AG04449 (cell line): ENCODE measurements at regions not wholly inside any gene's neighbourhood (a gene's known extent, or its start where the extent isn't known, plus 50 kb on each side); places are given as distances from the start of the nearest gene placed in this dataset.

ENCODE experiments used
- CTCF ChIA-PET: fragments of 350-600 bp; formaldehyde crosslinking; extraction: SDS; loops from one replicate; lab custom pipeline; 2021; ENCODE audit warnings: antibody characterized with exemption; lab: Yijun Ruan, JAX
- POLR2A ChIA-PET: fragments of 400-600, 350-600 bp; formaldehyde crosslinking; extraction: SDS; loops from one replicate; lab custom pipeline; 2020; ENCODE audit warnings: antibody characterized with exemption, inconsistent platforms; lab: Yijun Ruan, JAX
- DNase-seq: peaks from one replicate; pipeline ENCODE4 v3.0.0-alpha.2; 2010; ENCODE audit warnings: low read depth, low spot score
- H3K4me3 ChIP-seq: 2 replicates; pipeline ENCODE4 v1.5.1; 2011; ENCODE audit warnings: low read depth, mild to moderate bottlenecking, control low read depth, low read length
- CTCF ChIP-seq: IDR thresholded peaks from one replicate; pipeline ENCODE4 v1.5.1; 2011; ENCODE audit warnings: mild to moderate bottlenecking, moderate library complexity, low read length, control low read depth, inconsistent platforms; ENCODE audit not compliant: insufficient read depth; ENCODE audit errors: missing control alignments

DNA sequence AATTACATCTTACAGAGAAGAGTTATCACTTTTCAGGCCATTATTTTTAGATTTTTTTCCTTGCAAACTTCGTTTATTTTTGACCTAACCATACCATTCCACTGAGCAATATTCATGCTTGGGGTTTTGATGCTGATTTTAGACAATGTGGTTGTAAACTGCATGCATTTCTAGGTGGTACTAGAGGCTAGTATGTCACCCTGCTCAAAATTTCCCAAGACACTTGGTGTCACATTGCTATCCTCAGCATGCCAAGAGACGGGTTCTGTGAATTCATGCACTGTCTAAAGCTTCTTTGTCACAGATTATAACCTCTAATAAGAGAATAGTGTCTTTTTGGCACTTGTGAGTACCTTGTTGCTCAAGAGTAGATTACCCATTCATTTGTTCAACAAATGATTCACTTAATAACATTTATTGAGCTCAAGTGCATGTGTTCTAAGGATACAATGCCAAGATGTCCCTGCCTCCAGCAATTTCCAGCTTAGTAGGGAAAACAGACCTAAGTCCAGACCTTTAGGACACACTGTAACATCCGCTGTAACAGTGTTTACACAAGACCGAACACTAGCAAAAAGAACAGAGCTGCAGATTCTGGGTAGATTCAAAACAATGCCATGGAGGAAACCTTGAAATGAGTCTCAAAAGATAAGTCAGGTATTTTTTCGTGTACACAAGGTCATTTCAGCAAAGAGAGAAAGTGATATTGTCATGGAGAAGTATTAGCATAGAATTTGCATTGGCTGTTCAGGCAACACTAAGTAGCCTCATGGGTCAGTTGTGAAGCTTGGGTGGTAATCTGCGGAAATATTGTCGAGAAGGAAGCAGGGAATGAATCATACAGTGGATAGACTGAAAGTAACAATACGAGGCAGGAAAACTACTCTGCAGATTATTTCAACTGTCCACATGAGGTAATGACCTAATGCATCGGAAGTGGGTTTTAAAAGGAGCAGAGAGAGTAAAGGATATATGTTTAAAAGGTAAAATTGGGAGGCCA is 515.1 kb upstream of the ZFP42 start:
- CTCF ChIA-PET: interaction anchor here (1.3 kb wide), 1 partner anchor 11 kb away, joined by 3 read pairs; no protein-coding TSS in a partner anchor
- TF ChIP-seq CTCF: no peak
- H3K4me3 ChIP-seq: no peak overlapping the region
- POLR2A ChIA-PET: no interaction called here
- DNase-seq: peak; percentile 17

GRCh38 chr4:187484186-187484585 is 511.4 kb upstream of the ZFP42 start:
- CTCF ChIA-PET: no interaction called here

DNA sequence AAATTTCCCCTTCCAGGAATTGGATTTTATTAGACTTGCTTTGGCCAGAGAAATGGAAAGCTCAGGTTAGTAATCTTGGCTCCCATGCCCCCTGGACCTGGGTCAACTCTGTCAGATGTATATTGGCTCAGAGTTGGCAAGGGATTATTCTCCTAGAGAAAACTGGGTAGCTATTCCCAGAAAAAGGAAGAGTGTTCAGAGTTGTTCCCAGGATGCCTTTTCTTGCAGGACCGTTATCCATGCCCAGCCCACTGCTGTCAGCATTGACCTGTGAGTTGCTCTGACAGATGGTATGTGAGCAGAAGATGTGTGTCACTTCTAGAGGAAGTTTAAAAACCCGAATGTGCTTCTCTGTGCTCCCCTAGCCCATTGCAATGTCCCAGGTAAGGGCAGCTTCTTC is 509.9 kb upstream of the ZFP42 start:
- CTCF ChIA-PET: no interaction called here
- DNase-seq: no peak

More at GRCh38 chr4:187484186-187484585, 511.4 kb upstream of the ZFP42 start:
- no peak for TF ChIP-seq CTCF
- POLR2A ChIA-PET: no interaction called here
- no peak overlapping the region for H3K4me3 ChIP-seq
- DNase-seq: no peak

GRCh38 chr4:187491286-187491685 is 504.3 kb upstream of the ZFP42 start:
- POLR2A ChIA-PET: no interaction called here
- no peak overlapping the region for H3K4me3 ChIP-seq
- no peak for DNase-seq
- TF ChIP-seq CTCF: no peak
- CTCF ChIA-PET: interaction anchor here (0.9 kb wide), 1 partner anchor 10 kb away, joined by 3 read pairs; no protein-coding TSS in a partner anchor

More for the DNA sequence above, 509.9 kb upstream of the ZFP42 start:
- POLR2A ChIA-PET: no interaction called here
- no peak overlapping the region for H3K4me3 ChIP-seq
- no peak for TF ChIP-seq CTCF

- no peak for TF ChIP-seq CTCF
- DNase-seq: peak; percentile 12
- H3K4me3 ChIP-seq: no peak overlapping the region
- CTCF ChIA-PET: interaction anchor here (0.9 kb wide), 1 partner anchor 10 kb away, joined by 3 read pairs; no protein-coding TSS in a partner anchor
- POLR2A ChIA-PET: no interaction called here
Observed at GRCh38 chr4:187491959-187492358, 503.6 kb upstream of the ZFP42 start.

DNA sequence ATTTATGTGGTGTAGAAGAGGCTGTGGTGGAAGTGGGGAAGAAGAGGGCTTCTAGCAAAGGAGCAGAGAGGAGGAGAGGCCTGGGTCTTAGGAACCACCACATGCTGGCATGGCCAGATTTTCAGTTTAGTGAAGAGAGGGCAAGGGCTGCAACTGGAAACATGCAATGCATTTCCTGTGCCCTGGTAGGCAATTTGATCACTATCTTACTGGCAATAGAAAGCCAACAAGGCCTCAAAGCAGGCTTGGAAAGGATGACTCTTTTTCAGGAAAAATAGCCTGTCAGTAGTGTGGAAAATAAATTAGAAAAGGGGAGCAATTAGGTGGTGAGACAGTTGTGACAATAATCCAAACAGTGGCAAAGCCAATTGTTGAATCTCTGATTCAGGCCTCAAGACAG is 501.9 kb upstream of the ZFP42 start:
- ChIA-PET CTCF (no interaction called here), POLR2A (no interaction called here)
- no peak for TF ChIP-seq CTCF
- no peak for DNase-seq
- H3K4me3 ChIP-seq: no peak overlapping the region
